Brain microvascular endothelial cell (primary cell): ENCODE measurements at regions not wholly inside any gene's neighbourhood (a gene's known extent, or its start where the extent isn't known, plus 50 kb on each side); places are given as distances from the start of the nearest gene placed in this dataset.

ENCODE experiments used
- DNase-seq: peaks from one replicate; pipeline ENCODE4 v3.0.0-alpha.2; 2020
- H3K27ac ChIP-seq: fragments of 250-450 bp; sonication (Bioruptor Pico); 2 replicates; pipeline ENCODE4 v1.5.1; 2020; ENCODE audit warnings: mild to moderate bottlenecking, moderate library complexity
- H3K27me3 ChIP-seq: fragments of 250-450 bp; sonication (Bioruptor Pico); replicated peaks from 2 replicates; pipeline ENCODE4 v1.5.1; 2020; ENCODE audit warnings: mild to moderate bottlenecking
- H3K36me3 ChIP-seq: fragments of 250-450 bp; sonication (Bioruptor Pico); replicated peaks from 2 replicates; pipeline ENCODE4 v1.5.1; 2020; ENCODE audit warnings: mild to moderate bottlenecking
- H3K4me3 ChIP-seq: 2 replicates; pipeline ENCODE4 v1.5.1; 2011; ENCODE audit warnings: low read depth, mild to moderate bottlenecking, control low read depth, low read length, moderate library complexity
- in situ Hi-C: cut with HindIII; loops from 2 replicates; pipeline ENCODE4 v1.10.0; 2017; ENCODE audit warnings: low sequenced_read_pairs, low pct_ligation_motif_present
- TF ChIP-seq, protein P1 (sequence below): IDR thresholded peaks from 2 replicates; pipeline ENCODE4 v1.5.1; 2011; ENCODE audit warnings: low read depth, mild to moderate bottlenecking, moderate library complexity, low read length, control low read depth, inconsistent platforms; ENCODE audit errors: missing control alignments

DNA sequence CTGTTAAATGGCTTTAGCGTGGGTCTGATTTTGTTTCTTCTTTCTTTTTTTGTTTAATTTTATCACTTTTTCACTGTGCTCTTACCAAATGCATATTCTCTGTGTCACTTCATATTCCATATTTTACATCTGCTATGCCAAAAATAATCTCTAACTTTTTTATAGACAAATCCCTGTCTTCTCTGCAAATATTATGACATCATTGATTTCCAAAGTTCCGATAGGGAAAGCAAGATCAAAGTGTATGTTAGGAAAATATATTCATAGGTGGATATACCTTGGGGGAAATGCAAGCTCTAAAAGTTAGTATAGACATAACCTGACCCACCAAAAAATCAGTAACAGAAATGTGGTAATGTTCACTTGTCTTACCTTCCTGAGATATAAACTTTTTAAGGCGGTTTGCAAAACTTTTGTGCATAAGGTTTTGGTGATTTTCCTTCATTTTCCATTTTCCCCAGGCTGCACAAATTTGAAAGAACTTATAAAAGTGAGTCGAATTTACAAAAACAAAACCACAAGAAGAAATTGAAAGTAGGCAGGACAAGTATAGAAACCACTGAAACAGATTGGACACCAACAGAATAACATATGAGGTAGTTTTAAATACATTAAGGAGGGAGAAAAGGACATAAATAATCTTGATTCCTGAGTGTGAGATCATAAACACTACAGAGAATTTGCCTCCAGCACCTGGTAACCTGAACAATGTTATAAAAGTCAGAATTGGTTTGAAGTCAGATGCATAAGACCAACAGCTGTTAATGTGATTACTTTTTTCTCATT lies 63.1 kb upstream of the TFEC start:
- DNase-seq, result no peak

DNA sequence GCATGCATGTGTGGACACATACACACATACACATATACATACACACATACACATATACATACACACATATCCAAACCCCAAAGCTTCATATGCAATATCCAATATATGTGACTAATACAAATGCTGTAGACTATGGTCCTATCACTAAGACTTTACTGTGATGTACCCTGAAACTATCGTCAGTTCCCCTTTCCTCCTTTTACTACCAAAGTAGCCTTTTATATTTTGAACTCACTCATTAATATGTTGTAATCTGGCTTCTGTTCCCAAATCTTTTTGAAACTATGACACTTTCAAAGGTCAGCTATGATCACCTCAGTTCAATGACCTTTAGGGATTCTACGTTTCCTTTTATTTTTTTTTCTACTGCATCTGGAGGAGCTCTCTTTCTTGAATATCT lies 64.8 kb upstream of the TFEC start:
- TF ChIP-seq, protein P1, sequence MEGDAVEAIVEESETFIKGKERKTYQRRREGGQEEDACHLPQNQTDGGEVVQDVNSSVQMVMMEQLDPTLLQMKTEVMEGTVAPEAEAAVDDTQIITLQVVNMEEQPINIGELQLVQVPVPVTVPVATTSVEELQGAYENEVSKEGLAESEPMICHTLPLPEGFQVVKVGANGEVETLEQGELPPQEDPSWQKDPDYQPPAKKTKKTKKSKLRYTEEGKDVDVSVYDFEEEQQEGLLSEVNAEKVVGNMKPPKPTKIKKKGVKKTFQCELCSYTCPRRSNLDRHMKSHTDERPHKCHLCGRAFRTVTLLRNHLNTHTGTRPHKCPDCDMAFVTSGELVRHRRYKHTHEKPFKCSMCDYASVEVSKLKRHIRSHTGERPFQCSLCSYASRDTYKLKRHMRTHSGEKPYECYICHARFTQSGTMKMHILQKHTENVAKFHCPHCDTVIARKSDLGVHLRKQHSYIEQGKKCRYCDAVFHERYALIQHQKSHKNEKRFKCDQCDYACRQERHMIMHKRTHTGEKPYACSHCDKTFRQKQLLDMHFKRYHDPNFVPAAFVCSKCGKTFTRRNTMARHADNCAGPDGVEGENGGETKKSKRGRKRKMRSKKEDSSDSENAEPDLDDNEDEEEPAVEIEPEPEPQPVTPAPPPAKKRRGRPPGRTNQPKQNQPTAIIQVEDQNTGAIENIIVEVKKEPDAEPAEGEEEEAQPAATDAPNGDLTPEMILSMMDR, result no peak
- H3K27me3 ChIP-seq, result no peaks in the 10 kb centered on the region
- H3K36me3 ChIP-seq, result no peaks in the 10 kb centered on the region
- in situ Hi-C loops, result no loop called here
- H3K27ac ChIP-seq, result no peak overlapping the region
- no peak for DNase-seq
- H3K4me3 ChIP-seq, result no peak overlapping the region

More for the DNA sequence above, 63.1 kb upstream of the TFEC start:
- no peak overlapping the region for H3K27ac ChIP-seq
- in situ Hi-C loops, result no loop called here
- no peak overlapping the region for H3K4me3 ChIP-seq
- no peaks in the 10 kb centered on the region for H3K36me3 ChIP-seq
- TF ChIP-seq, protein P1, result no peak
- H3K27me3 ChIP-seq, result no peaks in the 10 kb centered on the region

DNA sequence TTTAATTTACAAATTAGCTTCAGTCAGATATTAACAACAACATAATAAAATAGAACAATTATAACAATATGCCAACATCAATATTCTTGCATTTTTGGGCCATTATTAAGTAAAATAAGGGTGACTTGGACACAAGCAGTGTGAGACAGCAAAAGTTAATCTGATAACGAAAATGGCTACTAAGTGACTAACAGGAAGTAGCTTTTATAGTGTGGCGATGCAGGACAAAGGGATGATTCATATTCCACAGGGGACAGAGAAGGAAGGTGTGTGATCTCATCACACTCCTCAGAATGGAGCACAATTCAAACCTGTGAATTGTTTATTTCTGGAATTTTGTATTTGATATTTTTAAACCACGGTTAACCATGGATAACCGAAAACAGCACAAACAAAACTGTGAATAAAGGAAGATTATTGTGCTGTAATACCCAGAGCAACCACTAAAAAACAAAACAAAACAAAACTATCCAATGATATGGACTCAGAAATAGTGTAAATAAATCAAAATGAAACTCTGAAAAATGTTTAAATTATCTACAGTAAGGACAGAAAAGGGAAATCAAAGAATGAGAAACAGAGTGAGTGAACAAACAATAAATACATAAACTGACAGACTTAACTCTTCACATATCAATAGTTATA lies 66.9 kb upstream of the TFEC start:
- in situ Hi-C loops, result no loop called here
- DNase-seq, result peak; percentile 81
- H3K27me3 ChIP-seq, result no peaks in the 10 kb centered on the region
- H3K4me3 ChIP-seq, result no peak overlapping the region
- no peaks in the 10 kb centered on the region for H3K36me3 ChIP-seq
- TF ChIP-seq, protein P1, result no peak
- peak overlapping the region; percentile 84 for H3K27ac ChIP-seq

DNA sequence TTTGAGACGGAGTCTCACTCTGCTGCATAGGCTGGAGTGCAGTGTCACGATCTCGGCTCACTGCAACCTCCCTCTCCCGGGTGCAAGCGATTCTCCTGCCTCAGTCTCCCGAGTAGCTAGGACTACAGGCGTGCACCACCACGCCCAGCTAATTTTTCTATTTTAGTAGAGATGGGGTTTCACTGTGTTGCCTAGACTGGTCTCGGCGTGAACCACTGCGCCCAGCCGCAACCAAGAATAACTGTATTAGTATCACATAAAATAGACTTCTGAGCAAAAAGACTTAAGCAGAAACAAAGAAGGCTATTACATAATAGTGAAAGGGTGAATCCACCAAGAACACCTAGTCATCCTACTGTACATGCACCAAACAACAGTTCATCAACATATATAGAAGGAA lies 67.6 kb upstream of the TFEC start:
- no peak for DNase-seq
- TF ChIP-seq, protein P1, result no peak
- Histone ChIP-seq H3K4me3 (no peak overlapping the region), H3K27ac (no peak overlapping the region), H3K27me3 (no peaks in the 10 kb centered on the region), H3K36me3 (no peaks in the 10 kb centered on the region)
- in situ Hi-C loops, result no loop called here

DNA sequence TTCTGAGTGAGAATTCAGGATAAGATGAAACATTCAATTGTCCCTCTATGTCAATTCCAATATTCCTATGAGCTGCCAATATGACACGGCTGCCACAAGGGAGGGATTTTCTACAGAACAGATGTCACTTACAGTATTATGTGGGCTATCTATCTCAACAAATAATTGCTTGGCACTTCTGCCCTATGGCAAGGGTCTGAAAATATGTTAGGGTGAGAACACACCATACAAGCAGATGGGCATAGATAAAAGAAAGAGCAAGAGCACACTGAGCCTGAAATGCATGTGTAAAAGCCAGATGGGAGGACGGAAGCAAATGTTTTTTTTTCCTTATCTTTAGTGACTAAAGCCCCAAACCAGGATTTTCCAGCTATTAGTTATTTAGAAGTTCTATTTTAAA lies 70.1 kb upstream of the TFEC start:
- H3K36me3 ChIP-seq, result no peaks in the 10 kb centered on the region
- DNase-seq, result peak; percentile 18
- TF ChIP-seq, protein P1, result no peak
- H3K27ac ChIP-seq, result peak overlapping the region; percentile 64
- H3K27me3 ChIP-seq, result no peaks in the 10 kb centered on the region
- H3K4me3 ChIP-seq, result no peak overlapping the region
- in situ Hi-C loops, result no loop called here
